ENCODE measurements at regions not wholly inside any gene's neighbourhood (a gene's known extent, or its start where the extent isn't known, plus 50 kb on each side); places are given as distances from the start of the nearest gene placed in this dataset.

- Histone ChIP-seq H3K4me3 (ENCODE audit: insufficient read length, low read depth) (no peak overlapping the region), H3K9me3 (ENCODE audit: insufficient read depth, low read length) (no peaks in the 10 kb centered on the region), H3K4me1 (ENCODE audit: insufficient read depth, insufficient read length) (no peaks in the 10 kb centered on the region), H3K27me3 (ENCODE audit: insufficient read depth, insufficient read length) (no peaks in the 10 kb centered on the region), H3K36me3 (ENCODE audit: insufficient read depth, insufficient read length, low read length) (no peaks in the 10 kb centered on the region), H3K9ac (ENCODE audit: insufficient read length, low read depth) (no peak overlapping the region)
- no peak for DNase-seq (ENCODE audit: low read depth, low spot score)
- TF ChIP-seq SUZ12 (IDR thresholded peaks at IDR 0.05; ENCODE audit: extremely low read depth, insufficient read depth, insufficient read length) (no peak), ZNF274 (IDR thresholded peaks at IDR 0.05; ENCODE audit: low read depth, low read length) (no peak), YY1 (IDR thresholded peaks at IDR 0.05; ENCODE audit: insufficient read depth, insufficient read length) (no peak)
These were observed 87.5 kb upstream of the CCBE1 start for GRCh38 chr18:59784694-59785093.

DNA sequence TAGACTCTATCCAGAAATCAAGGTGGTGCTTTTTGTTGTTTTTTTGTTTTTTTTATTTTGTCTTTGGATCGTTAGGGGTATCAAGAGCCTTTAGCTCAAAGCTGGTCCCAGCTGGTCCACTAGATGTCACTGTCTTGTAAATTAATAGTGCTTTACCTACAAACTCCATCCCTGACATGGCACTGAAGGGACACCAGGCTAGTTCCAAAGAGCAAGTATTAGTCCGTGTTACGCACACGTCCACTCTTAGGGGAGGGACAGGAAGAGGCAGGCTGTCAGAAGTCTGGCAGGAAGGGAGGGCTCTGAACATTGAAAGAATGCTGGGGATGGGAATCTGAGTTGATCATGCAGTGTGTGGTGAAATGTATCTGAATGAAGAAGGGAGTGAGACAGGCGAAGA is 85.9 kb upstream of the CCBE1 start:
- no peak overlapping the region for H3K4me3 ChIP-seq (ENCODE audit: insufficient read length, low read depth)
- no peaks in the 10 kb centered on the region for H3K4me1 ChIP-seq (ENCODE audit: insufficient read depth, insufficient read length)
- H3K9me3 ChIP-seq (ENCODE audit: insufficient read depth, low read length) = no peaks in the 10 kb centered on the region
- no peak overlapping the region for H3K9ac ChIP-seq (ENCODE audit: insufficient read length, low read depth)
- no peaks in the 10 kb centered on the region for H3K36me3 ChIP-seq (ENCODE audit: insufficient read depth, insufficient read length, low read length)
- no peak for TF ChIP-seq YY1 (IDR thresholded peaks at IDR 0.05; ENCODE audit: insufficient read depth, insufficient read length)
- no peak for TF ChIP-seq SUZ12 (IDR thresholded peaks at IDR 0.05; ENCODE audit: extremely low read depth, insufficient read depth, insufficient read length)
- TF ChIP-seq ZNF274 (IDR thresholded peaks at IDR 0.05; ENCODE audit: low read depth, low read length) = no peak
- H3K27me3 ChIP-seq (ENCODE audit: insufficient read depth, insufficient read length) = no peaks in the 10 kb centered on the region
- peak; percentile 8 for DNase-seq (ENCODE audit: low read depth, low spot score)

DNA sequence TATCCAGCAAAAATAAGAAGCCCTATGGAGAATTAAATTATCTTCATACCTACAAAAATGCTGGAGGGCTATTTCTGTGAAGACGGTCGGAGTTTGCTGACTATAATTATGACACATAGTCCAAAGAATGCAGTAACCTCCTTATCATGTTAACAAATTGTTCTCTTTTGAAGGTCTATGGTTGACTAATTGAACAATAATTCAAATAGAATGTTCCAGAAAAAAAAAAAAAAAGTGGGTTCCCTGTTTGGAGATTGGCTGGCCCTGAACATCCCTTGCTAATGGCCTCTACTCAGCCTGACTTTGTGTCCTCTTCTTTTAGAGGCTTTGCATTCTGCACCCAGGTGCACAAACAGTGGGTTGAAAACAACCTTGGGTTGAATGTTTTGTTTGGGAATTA is 82.8 kb upstream of the CCBE1 start:
- DNase-seq (ENCODE audit: low read depth, low spot score) = no peak
- Histone ChIP-seq H3K4me1 (ENCODE audit: insufficient read depth, insufficient read length) (no peaks in the 10 kb centered on the region), H3K4me3 (ENCODE audit: insufficient read length, low read depth) (no peak overlapping the region), H3K27me3 (ENCODE audit: insufficient read depth, insufficient read length) (no peaks in the 10 kb centered on the region), H3K9me3 (ENCODE audit: insufficient read depth, low read length) (no peaks in the 10 kb centered on the region), H3K9ac (ENCODE audit: insufficient read length, low read depth) (no peak overlapping the region), H3K36me3 (ENCODE audit: insufficient read depth, insufficient read length, low read length) (no peaks in the 10 kb centered on the region)
- TF ChIP-seq YY1 (IDR thresholded peaks at IDR 0.05; ENCODE audit: insufficient read depth, insufficient read length) = no peak
- no peak for TF ChIP-seq ZNF274 (IDR thresholded peaks at IDR 0.05; ENCODE audit: low read depth, low read length)
- TF ChIP-seq SUZ12 (IDR thresholded peaks at IDR 0.05; ENCODE audit: extremely low read depth, insufficient read depth, insufficient read length) = no peak

GRCh38 chr18:59778434-59778833 is 81.2 kb upstream of the CCBE1 start:
- DNase-seq (ENCODE audit: low read depth, low spot score) = no peak
- no peak for TF ChIP-seq YY1 (IDR thresholded peaks at IDR 0.05; ENCODE audit: insufficient read depth, insufficient read length)
- no peak for TF ChIP-seq ZNF274 (IDR thresholded peaks at IDR 0.05; ENCODE audit: low read depth, low read length)
- no peak for TF ChIP-seq SUZ12 (IDR thresholded peaks at IDR 0.05; ENCODE audit: extremely low read depth, insufficient read depth, insufficient read length)
- H3K36me3 ChIP-seq (ENCODE audit: insufficient read depth, insufficient read length, low read length) = no peaks in the 10 kb centered on the region

DNA sequence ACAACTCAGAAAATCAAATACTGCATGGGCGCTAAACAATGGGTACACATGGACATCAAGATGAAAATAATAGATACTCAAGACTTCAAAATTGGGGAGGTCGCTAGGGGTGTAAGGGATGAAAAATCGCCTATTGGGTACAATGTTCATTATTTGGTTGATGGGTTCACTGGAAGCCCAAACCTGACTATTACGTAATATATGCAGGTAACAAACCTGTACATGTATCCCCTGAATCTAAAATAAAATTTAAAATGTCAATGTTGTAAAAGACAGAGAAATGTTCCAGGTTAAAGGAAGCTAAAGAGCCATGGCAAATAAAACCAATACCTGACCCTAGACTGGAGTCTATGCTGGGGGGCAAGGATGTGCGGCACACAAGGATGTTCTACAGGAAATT is 80.4 kb upstream of the CCBE1 start:
- no peak for DNase-seq (ENCODE audit: low read depth, low spot score)
- no peak for TF ChIP-seq YY1 (IDR thresholded peaks at IDR 0.05; ENCODE audit: insufficient read depth, insufficient read length)
- no peak for TF ChIP-seq ZNF274 (IDR thresholded peaks at IDR 0.05; ENCODE audit: low read depth, low read length)
- no peak for TF ChIP-seq SUZ12 (IDR thresholded peaks at IDR 0.05; ENCODE audit: extremely low read depth, insufficient read depth, insufficient read length)
- no peaks in the 10 kb centered on the region for H3K4me1 ChIP-seq (ENCODE audit: insufficient read depth, insufficient read length)
- no peak overlapping the region for H3K4me3 ChIP-seq (ENCODE audit: insufficient read length, low read depth)
- no peaks in the 10 kb centered on the region for H3K36me3 ChIP-seq (ENCODE audit: insufficient read depth, insufficient read length, low read length)
- no peak overlapping the region for H3K9ac ChIP-seq (ENCODE audit: insufficient read length, low read depth)
- H3K9me3 ChIP-seq (ENCODE audit: insufficient read depth, low read length) = no peaks in the 10 kb centered on the region
- no peaks in the 10 kb centered on the region for H3K27me3 ChIP-seq (ENCODE audit: insufficient read depth, insufficient read length)

More at GRCh38 chr18:59778434-59778833, 81.2 kb upstream of the CCBE1 start:
- no peaks in the 10 kb centered on the region for H3K27me3 ChIP-seq (ENCODE audit: insufficient read depth, insufficient read length)
- no peaks in the 10 kb centered on the region for H3K9me3 ChIP-seq (ENCODE audit: insufficient read depth, low read length)
- no peak overlapping the region for H3K4me3 ChIP-seq (ENCODE audit: insufficient read length, low read depth)
- H3K9ac ChIP-seq (ENCODE audit: insufficient read length, low read depth) = no peak overlapping the region
- no peaks in the 10 kb centered on the region for H3K4me1 ChIP-seq (ENCODE audit: insufficient read depth, insufficient read length)

- Histone ChIP-seq H3K4me3 (ENCODE audit: insufficient read length, low read depth) (no peak overlapping the region), H3K9ac (ENCODE audit: insufficient read length, low read depth) (no peak overlapping the region)
- no peak for DNase-seq (ENCODE audit: low read depth, low spot score)
These were observed 72.1 kb upstream of the CCBE1 start for GRCh38 chr18:59769129-59769865.

GRCh38 chr18:59768409-59768808 is 71.2 kb upstream of the CCBE1 start:
- Histone ChIP-seq H3K27me3 (ENCODE audit: insufficient read depth, insufficient read length) (no peaks in the 10 kb centered on the region), H3K4me1 (ENCODE audit: insufficient read depth, insufficient read length) (no peaks in the 10 kb centered on the region), H3K4me3 (ENCODE audit: insufficient read length, low read depth) (no peak overlapping the region), H3K9me3 (ENCODE audit: insufficient read depth, low read length) (no peaks in the 10 kb centered on the region; the same call in 1 of the 2 replicates), H3K9ac (ENCODE audit: insufficient read length, low read depth) (no peak overlapping the region), H3K36me3 (ENCODE audit: insufficient read depth, insufficient read length, low read length) (no peaks in the 10 kb centered on the region)
- TF ChIP-seq ZNF274 (IDR thresholded peaks at IDR 0.05; ENCODE audit: low read depth, low read length) = no peak
- DNase-seq (ENCODE audit: low read depth, low spot score) = no peak

More at GRCh38 chr18:59769129-59769865, 72.1 kb upstream of the CCBE1 start:
- TF ChIP-seq ZNF274 (IDR thresholded peaks at IDR 0.05; ENCODE audit: low read depth, low read length) = no peak
- no peak for TF ChIP-seq YY1 (IDR thresholded peaks at IDR 0.05; ENCODE audit: insufficient read depth, insufficient read length)
- TF ChIP-seq SUZ12 (IDR thresholded peaks at IDR 0.05; ENCODE audit: extremely low read depth, insufficient read depth, insufficient read length) = no peak
- H3K9me3 ChIP-seq (ENCODE audit: insufficient read depth, low read length) = no peaks in the 10 kb centered on the region; the same call in 1 of the 2 replicates
- H3K27me3 ChIP-seq (ENCODE audit: insufficient read depth, insufficient read length) = no peaks in the 10 kb centered on the region
- H3K36me3 ChIP-seq (ENCODE audit: insufficient read depth, insufficient read length, low read length) = no peaks in the 10 kb centered on the region
- H3K4me1 ChIP-seq (ENCODE audit: insufficient read depth, insufficient read length) = no peaks in the 10 kb centered on the region

All from NT2/D1 (cell line).